ENCODE measurements at regions not wholly inside any gene's neighbourhood (a gene's known extent, or its start where the extent isn't known, plus 50 kb on each side); places are given as distances from the start of the nearest gene placed in this dataset.

DNA sequence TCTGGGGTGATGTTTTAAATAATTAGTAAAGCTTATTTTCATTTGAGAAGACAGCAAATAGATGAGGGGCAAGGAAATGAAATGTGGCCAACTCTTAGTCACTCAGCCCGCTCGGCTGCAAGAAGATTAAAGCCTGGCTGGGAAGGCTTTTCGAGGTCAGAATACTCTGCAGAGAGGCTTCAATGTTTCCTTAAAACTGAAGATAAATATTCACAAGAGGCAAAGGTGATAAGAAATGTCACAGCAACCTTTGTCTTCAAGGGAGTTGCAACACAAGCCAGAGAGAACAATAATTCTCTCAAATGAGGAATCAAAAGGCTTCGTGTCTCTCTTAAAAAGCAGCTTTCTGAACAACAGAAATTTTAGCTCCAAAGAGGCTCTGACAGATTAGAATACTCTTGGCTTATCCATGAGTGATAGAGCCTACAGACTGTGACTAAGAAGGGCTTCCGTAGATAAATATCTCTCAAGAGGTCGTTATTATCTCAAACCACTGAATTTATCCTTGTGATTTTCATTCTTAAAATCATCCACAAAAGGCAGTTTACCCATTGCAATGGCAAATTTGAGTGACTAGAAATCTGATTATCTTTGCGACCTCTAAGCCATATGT is 92.5 kb downstream of the KLF6 start:
- Histone ChIP-seq H3K27ac (ENCODE audit: low read depth, low read length) (no peak overlapping the region), H3K4me3 (ENCODE audit: low read depth in 1 of 2, low read length in 2 of 2) (no peak overlapping the region), H3K36me3 (ENCODE audit: control insufficient read depth in 1 of 2, insufficient read depth in 2 of 2, low read length in 2 of 2) (no peaks in the 10 kb centered on the region), H3K9ac (ENCODE audit: low read depth in 1 of 2, low read length in 2 of 2) (no peak overlapping the region), H3K4me1 (ENCODE audit: control insufficient read depth in 1 of 2, insufficient read depth in 2 of 2, low read length in 2 of 2) (peaks cover 0 to 5% of the 10 kb centered on the region in 2 donors), H3K27me3 (ENCODE audit: control insufficient read depth in 1 of 2, insufficient read depth in 2 of 2, low read length in 2 of 2) (no peaks in the 10 kb centered on the region), H3K9me3 (ENCODE audit: control insufficient read depth in 1 of 2, low read length in 2 of 2) (no peaks in the 10 kb centered on the region)

DNA sequence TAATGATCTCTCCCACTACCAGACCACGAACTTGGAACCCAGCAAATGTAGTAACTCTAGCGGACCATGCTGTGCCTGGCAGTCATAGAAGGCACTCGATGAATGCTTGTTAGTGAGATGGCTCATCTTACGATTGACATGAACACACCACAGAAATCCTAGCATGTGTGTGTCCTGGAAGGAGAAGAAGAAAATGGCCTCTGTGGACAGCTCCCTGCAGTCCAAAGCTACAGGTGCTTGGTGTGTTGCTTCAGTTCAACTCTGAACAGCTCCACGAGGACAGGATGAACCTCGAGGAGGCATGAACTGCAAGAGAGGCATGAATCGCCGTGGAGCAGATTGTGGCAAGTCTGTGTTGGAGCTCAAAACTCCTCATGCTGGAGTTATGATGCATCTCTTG is 93.5 kb downstream of the KLF6 start:
- H3K36me3 ChIP-seq (ENCODE audit: control insufficient read depth in 1 of 2, insufficient read depth in 2 of 2, low read length in 2 of 2) = no peaks in the 10 kb centered on the region
- H3K9me3 ChIP-seq (ENCODE audit: control insufficient read depth in 1 of 2, low read length in 2 of 2) = no peaks in the 10 kb centered on the region
- H3K27ac ChIP-seq (ENCODE audit: low read depth, low read length) = no peak overlapping the region
- H3K9ac ChIP-seq (ENCODE audit: low read depth in 1 of 2, low read length in 2 of 2) = no peak overlapping the region
- no peaks in the 10 kb centered on the region for H3K27me3 ChIP-seq (ENCODE audit: control insufficient read depth in 1 of 2, insufficient read depth in 2 of 2, low read length in 2 of 2)
- no peak overlapping the region for H3K4me3 ChIP-seq (ENCODE audit: low read depth in 1 of 2, low read length in 2 of 2)
- H3K4me1 ChIP-seq (ENCODE audit: control insufficient read depth in 1 of 2, insufficient read depth in 2 of 2, low read length in 2 of 2) = peaks cover 0 to 5% of the 10 kb centered on the region in 2 donors

DNA sequence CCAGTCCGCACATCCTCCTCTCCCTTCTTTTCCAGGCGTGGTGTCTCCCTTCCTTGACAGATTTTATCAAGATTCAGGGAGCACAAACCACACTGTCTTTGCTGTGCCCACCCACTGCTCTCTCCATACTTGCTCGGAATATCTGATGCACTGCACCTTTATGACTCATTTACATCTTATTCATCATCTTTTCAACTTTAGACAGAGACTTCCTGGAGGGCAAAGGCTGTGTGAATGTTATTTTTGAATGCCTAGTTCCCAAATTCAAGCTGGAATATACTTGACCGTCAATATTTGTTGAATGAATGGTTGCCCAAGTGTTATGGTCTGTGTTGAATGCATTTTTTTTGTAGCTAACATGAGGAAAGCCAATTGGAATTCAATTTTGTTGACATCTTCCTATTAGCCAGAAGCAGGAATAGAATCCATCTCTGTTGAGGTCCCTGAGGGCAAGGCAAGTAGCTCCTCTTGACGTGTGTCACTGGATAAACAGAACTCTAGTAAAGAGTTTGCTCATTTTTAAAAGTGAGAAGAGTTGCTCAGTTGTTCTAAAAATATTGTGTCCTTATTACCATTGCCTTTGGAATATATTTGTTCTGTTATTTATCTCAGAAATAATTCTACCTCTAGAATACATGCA is 95.0 kb downstream of the KLF6 start:
- no peaks in the 10 kb centered on the region for H3K9me3 ChIP-seq (ENCODE audit: control insufficient read depth in 1 of 2, low read length in 2 of 2)
- H3K27me3 ChIP-seq (ENCODE audit: control insufficient read depth in 1 of 2, insufficient read depth in 2 of 2, low read length in 2 of 2) = no peaks in the 10 kb centered on the region
- no peaks in the 10 kb centered on the region for H3K36me3 ChIP-seq (ENCODE audit: control insufficient read depth in 1 of 2, insufficient read depth in 2 of 2, low read length in 2 of 2)
- no peak overlapping the region for H3K9ac ChIP-seq (ENCODE audit: low read depth in 1 of 2, low read length in 2 of 2)
- H3K27ac ChIP-seq (ENCODE audit: low read depth, low read length) = no peak overlapping the region
- no peak overlapping the region for H3K4me3 ChIP-seq (ENCODE audit: low read depth in 1 of 2, low read length in 2 of 2)
- peaks cover 0 to 5% of the 10 kb centered on the region in 2 donors for H3K4me1 ChIP-seq (ENCODE audit: control insufficient read depth in 1 of 2, insufficient read depth in 2 of 2, low read length in 2 of 2)

DNA sequence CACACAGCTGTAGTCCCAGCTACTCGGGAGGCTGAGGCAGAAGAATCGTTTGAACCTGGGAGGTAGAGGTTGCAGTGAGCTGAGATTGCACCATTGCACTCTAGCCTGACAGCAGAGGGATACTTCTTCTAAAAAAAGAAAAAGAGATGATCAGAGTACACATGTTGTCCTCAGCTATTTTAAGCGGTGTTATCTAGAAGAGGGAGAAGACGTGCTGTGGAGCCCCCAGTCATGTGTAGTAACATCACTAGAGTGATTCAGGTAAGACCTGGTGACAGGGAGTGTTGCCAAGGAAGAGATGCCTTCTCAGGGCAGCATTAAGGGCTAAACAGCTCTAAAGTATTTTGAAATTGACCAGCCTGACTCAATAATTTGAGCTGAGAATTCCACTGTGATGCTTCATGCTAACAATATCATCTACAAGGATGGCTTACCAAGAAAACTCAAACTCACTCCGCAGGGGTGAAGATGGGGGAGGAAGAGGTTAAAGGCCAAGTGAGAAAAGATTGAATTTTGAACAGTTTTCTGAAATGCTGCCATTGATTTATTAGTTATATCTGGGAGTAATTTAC is 97.4 kb downstream of the KLF6 start:
- Histone ChIP-seq H3K27ac (ENCODE audit: low read depth, low read length) (no peak overlapping the region), H3K27me3 (ENCODE audit: control insufficient read depth in 1 of 2, insufficient read depth in 2 of 2, low read length in 2 of 2) (no peaks in the 10 kb centered on the region)

DNA sequence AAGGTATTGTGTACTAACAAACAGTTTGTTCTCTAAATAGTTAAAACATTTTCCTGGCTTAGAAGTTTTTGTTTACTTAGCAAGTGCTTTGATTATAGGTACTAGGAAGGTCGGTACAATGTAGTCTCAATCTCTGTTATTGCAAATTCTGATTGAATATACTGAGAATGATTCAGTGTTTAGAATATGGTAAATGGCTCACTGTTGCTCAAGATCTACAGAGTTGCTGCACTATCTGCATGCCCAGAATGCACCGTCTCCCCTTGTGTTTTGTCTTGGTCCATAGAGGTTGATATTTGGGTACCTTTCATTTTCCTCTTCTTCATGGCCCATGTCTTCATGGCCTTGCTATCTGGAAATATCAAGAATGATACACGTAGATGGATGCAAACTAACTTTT is 99.6 kb downstream of the KLF6 start:
- Histone ChIP-seq H3K9me3 (ENCODE audit: control insufficient read depth in 1 of 2, low read length in 2 of 2) (no peaks in the 10 kb centered on the region), H3K36me3 (ENCODE audit: control insufficient read depth in 1 of 2, insufficient read depth in 2 of 2, low read length in 2 of 2) (no peaks in the 10 kb centered on the region), H3K27me3 (ENCODE audit: control insufficient read depth in 1 of 2, insufficient read depth in 2 of 2, low read length in 2 of 2) (no peaks in the 10 kb centered on the region), H3K27ac (ENCODE audit: low read depth, low read length) (no peak overlapping the region), H3K9ac (ENCODE audit: low read depth in 1 of 2, low read length in 2 of 2) (no peak overlapping the region), H3K4me3 (ENCODE audit: low read depth in 1 of 2, low read length in 2 of 2) (no peak overlapping the region), H3K4me1 (ENCODE audit: control insufficient read depth in 1 of 2, insufficient read depth in 2 of 2, low read length in 2 of 2) (no peaks in the 10 kb centered on the region)

More for the DNA sequence above, 97.4 kb downstream of the KLF6 start:
- Histone ChIP-seq H3K4me1 (ENCODE audit: control insufficient read depth in 1 of 2, insufficient read depth in 2 of 2, low read length in 2 of 2) (peaks cover 0 to 5% of the 10 kb centered on the region in 2 donors), H3K9ac (ENCODE audit: low read depth in 1 of 2, low read length in 2 of 2) (no peak overlapping the region), H3K9me3 (ENCODE audit: control insufficient read depth in 1 of 2, low read length in 2 of 2) (no peaks in the 10 kb centered on the region), H3K4me3 (ENCODE audit: low read depth in 1 of 2, low read length in 2 of 2) (no peak overlapping the region), H3K36me3 (ENCODE audit: control insufficient read depth in 1 of 2, insufficient read depth in 2 of 2, low read length in 2 of 2) (no peaks in the 10 kb centered on the region)

DNA sequence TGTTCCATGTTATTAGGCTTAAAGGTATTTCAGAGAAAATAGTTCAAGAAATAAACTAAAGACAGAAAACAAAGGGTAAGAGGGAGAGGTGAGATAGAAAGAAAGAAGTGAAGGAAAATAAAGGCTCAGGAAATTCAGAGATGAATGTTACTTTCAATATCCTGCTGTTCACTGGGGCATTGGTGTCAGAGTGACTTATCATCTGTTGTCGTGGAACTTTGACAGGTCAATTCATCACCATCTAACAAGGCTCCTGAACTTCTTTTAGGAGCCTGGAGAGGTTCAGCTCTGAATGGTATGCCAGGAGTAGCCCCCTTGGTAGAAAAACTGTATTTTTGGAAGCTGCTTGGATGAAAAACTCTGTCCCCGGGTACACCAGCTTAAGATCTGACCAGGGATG is 100.1 kb downstream of the KLF6 start:
- no peak overlapping the region for H3K4me3 ChIP-seq (ENCODE audit: low read depth in 1 of 2, low read length in 2 of 2)
- H3K27ac ChIP-seq (ENCODE audit: low read depth, low read length) = no peak overlapping the region
- no peak overlapping the region for H3K9ac ChIP-seq (ENCODE audit: low read depth in 1 of 2, low read length in 2 of 2)
- no peaks in the 10 kb centered on the region for H3K27me3 ChIP-seq (ENCODE audit: control insufficient read depth in 1 of 2, insufficient read depth in 2 of 2, low read length in 2 of 2)
- no peaks in the 10 kb centered on the region for H3K9me3 ChIP-seq (ENCODE audit: control insufficient read depth in 1 of 2, low read length in 2 of 2)
- no peaks in the 10 kb centered on the region for H3K4me1 ChIP-seq (ENCODE audit: control insufficient read depth in 1 of 2, insufficient read depth in 2 of 2, low read length in 2 of 2)
- no peaks in the 10 kb centered on the region for H3K36me3 ChIP-seq (ENCODE audit: control insufficient read depth in 1 of 2, insufficient read depth in 2 of 2, low read length in 2 of 2)

DNA sequence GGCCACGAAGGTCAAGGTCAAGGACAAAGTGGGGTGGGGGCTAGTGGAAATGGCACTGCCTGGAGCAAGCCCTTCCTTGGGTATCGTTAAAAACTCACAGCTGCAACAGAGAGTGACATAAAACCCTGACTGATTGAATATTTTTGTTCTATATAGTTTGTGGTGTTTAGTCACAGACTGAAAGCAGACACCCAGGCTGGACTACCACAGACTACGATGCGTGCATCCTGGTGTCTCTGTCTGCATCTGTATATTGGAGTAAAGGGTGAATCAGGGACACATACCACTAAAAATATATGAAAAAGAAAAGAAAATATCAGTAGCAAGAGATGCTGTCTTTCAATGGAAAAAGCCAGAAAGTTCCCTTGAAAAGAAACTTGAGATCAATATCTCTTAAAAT is 101.4 kb downstream of the KLF6 start:
- Histone ChIP-seq H3K9ac (ENCODE audit: low read depth in 1 of 2, low read length in 2 of 2) (no peak overlapping the region), H3K36me3 (ENCODE audit: control insufficient read depth in 1 of 2, insufficient read depth in 2 of 2, low read length in 2 of 2) (no peaks in the 10 kb centered on the region), H3K4me3 (ENCODE audit: low read depth in 1 of 2, low read length in 2 of 2) (no peak overlapping the region), H3K9me3 (ENCODE audit: control insufficient read depth in 1 of 2, low read length in 2 of 2) (no peaks in the 10 kb centered on the region), H3K27me3 (ENCODE audit: control insufficient read depth in 1 of 2, insufficient read depth in 2 of 2, low read length in 2 of 2) (no peaks in the 10 kb centered on the region), H3K4me1 (ENCODE audit: control insufficient read depth in 1 of 2, insufficient read depth in 2 of 2, low read length in 2 of 2) (no peaks in the 10 kb centered on the region), H3K27ac (ENCODE audit: low read depth, low read length) (no peak overlapping the region)

DNA sequence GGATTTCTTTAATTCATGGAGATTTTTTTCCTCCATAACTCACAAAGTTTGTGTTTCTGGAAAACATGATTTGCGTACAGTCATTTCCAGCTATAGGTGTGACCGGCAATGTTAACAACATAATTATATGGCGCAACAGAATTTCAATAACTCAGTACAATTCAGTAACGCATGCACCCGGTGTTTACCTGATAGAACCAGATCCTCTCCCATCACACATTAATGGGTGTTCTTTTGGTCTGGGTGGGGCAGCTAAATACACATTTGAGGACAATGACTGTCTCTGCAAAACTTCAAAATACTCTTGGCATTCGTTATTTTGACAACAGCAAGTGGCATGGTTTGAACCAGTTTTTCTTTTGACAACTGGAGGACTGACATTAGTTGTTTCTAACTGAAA is 102.3 kb downstream of the KLF6 start:
- H3K27me3 ChIP-seq (ENCODE audit: control insufficient read depth in 1 of 2, insufficient read depth in 2 of 2, low read length in 2 of 2) = no peaks in the 10 kb centered on the region
- no peak overlapping the region for H3K27ac ChIP-seq (ENCODE audit: low read depth, low read length)
- H3K9me3 ChIP-seq (ENCODE audit: control insufficient read depth in 1 of 2, low read length in 2 of 2) = no peaks in the 10 kb centered on the region

DNA sequence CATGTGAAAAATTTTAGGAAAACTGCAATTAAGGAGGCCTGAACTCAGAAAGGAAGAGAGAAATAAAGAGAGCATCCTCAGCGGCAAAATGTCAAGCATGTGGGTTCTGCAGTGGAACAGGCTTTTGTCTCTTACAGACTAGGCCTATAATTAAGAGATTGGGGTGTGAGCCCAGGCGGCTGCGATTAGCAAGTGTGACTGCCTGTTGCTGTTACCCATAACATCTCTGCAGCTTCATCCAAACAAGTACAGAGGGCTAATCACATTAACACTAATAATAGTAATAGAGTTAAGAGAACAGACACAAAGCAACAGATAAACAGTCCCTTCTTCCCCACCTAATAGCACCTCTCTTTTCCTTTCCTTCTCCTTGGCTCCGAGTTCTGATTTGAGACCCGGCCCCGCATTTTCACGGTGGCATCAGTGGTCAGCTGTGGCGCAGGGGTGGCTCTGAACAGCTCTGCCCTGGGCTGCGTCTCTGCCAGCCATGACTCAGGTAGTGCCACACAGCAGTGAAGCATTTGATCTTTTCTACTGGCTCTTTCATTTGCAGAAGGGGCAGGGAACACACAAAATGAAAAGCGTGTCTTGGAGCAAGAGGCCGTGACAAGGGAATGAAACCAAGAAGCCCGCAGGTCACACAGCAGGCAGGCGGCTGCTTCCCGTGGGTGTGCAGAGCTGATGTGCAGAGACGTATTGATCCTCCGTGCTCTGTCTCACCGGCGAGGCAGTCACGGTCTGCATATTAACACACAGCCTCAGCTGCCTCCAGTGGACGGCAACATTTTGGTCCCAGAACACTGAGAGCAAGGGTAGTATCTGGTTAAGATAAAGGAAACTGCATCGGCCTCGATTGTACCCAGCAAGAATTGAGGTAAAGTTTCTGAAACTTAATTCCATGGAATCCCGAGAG is 103.1 kb downstream of the KLF6 start:
- Histone ChIP-seq H3K9me3 (ENCODE audit: control insufficient read depth in 1 of 2, low read length in 2 of 2) (no peaks in the 10 kb centered on the region), H3K27ac (ENCODE audit: low read depth, low read length) (no peak overlapping the region), H3K36me3 (ENCODE audit: control insufficient read depth in 1 of 2, insufficient read depth in 2 of 2, low read length in 2 of 2) (no peaks in the 10 kb centered on the region), H3K4me1 (ENCODE audit: control insufficient read depth in 1 of 2, insufficient read depth in 2 of 2, low read length in 2 of 2) (no peaks in the 10 kb centered on the region), H3K9ac (ENCODE audit: low read depth in 1 of 2, low read length in 2 of 2) (no peak overlapping the region), H3K27me3 (ENCODE audit: control insufficient read depth in 1 of 2, insufficient read depth in 2 of 2, low read length in 2 of 2) (no peaks in the 10 kb centered on the region), H3K4me3 (ENCODE audit: low read depth in 1 of 2, low read length in 2 of 2) (no peak overlapping the region)

More for the DNA sequence above, 102.3 kb downstream of the KLF6 start:
- Histone ChIP-seq H3K36me3 (ENCODE audit: control insufficient read depth in 1 of 2, insufficient read depth in 2 of 2, low read length in 2 of 2) (no peaks in the 10 kb centered on the region), H3K9ac (ENCODE audit: low read depth in 1 of 2, low read length in 2 of 2) (no peak overlapping the region), H3K4me3 (ENCODE audit: low read depth in 1 of 2, low read length in 2 of 2) (no peak overlapping the region), H3K4me1 (ENCODE audit: control insufficient read depth in 1 of 2, insufficient read depth in 2 of 2, low read length in 2 of 2) (no peaks in the 10 kb centered on the region)

Data from duodenal mucosa (tissue), 2 donors.